ENCODE measurements at regions not wholly inside any gene's neighbourhood (a gene's known extent, or its start where the extent isn't known, plus 50 kb on each side); places are given as distances from the start of the nearest gene placed in this dataset.

- no peak for DNase-seq
Measured at GRCh38 chr13:53520132-53520531, 491.5 kb downstream of the OLFM4 start.

GRCh38 chr13:53522034-53522433, 493.4 kb downstream of the OLFM4 start:
- DNase-seq: no peak

GRCh38 chr13:53537586-53537985, 509.0 kb downstream of the OLFM4 start:
- DNase-seq: no peak

- no peak for DNase-seq
Measured at GRCh38 chr13:53545340-53545941, 516.8 kb downstream of the OLFM4 start.

- no peak for DNase-seq
Measured at GRCh38 chr13:53560556-53560955, 531.9 kb downstream of the OLFM4 start.

- DNase-seq: no peak
Measured at GRCh38 chr13:53562419-53562818, 533.8 kb downstream of the OLFM4 start.

GRCh38 chr13:53568491-53568890, 539.9 kb downstream of the OLFM4 start:
- no peak for DNase-seq

GRCh38 chr13:53569453-53569852, 540.8 kb downstream of the OLFM4 start:
- no peak for DNase-seq

GRCh38 chr13:53601113-53601512, 572.5 kb downstream of the OLFM4 start:
- DNase-seq: no peak

- DNase-seq: no peak
Measured at GRCh38 chr13:53605326-53605725, 576.7 kb downstream of the OLFM4 start.

- DNase-seq: no peak
Measured at GRCh38 chr13:53612200-53612599, 583.6 kb downstream of the OLFM4 start.

GRCh38 chr13:53622456-53622855, 593.8 kb downstream of the OLFM4 start:
- no peak for DNase-seq

GRCh38 chr13:53623146-53623545, 594.5 kb downstream of the OLFM4 start:
- no peak for DNase-seq

- DNase-seq: no peak
Measured at GRCh38 chr13:53631511-53631910, 602.9 kb downstream of the OLFM4 start.

- no peak for DNase-seq
Measured at GRCh38 chr13:53638040-53638439, 609.4 kb downstream of the OLFM4 start.

GRCh38 chr13:53642306-53642705, 613.7 kb downstream of the OLFM4 start:
- no peak for DNase-seq

- DNase-seq: no peak
Measured at GRCh38 chr13:53648673-53649072, 620.1 kb downstream of the OLFM4 start.

GRCh38 chr13:53672005-53672404, 643.4 kb downstream of the OLFM4 start:
- no peak for DNase-seq

GRCh38 chr13:53683146-53683545, 654.5 kb downstream of the OLFM4 start:
- DNase-seq: no peak

- DNase-seq: no peak
Measured at GRCh38 chr13:53683608-53684007, 655.0 kb downstream of the OLFM4 start.

GRCh38 chr13:53691417-53691816, 662.8 kb downstream of the OLFM4 start:
- no peak for DNase-seq

GRCh38 chr13:53694814-53695532, 666.4 kb downstream of the OLFM4 start:
- no peak for DNase-seq

GRCh38 chr13:53703371-53704080, 674.9 kb downstream of the OLFM4 start:
- no peak for DNase-seq

- DNase-seq: no peak
Measured at GRCh38 chr13:53719281-53719680, 690.7 kb downstream of the OLFM4 start.

All from activated gamma-delta T cell (primary cell).